Lower leg skin (tissue), 4 donors: ENCODE measurements at regions not wholly inside any gene's neighbourhood (a gene's known extent, or its start where the extent isn't known, plus 50 kb on each side); places are given as distances from the start of the nearest gene placed in this dataset.
"Not testable (repeated sequence)": the region's sequence is repeated elsewhere in the genome, so short reads cannot be mapped to it uniquely, and the experiment has no call there.

Experiments used
- DNase-seq, 2 donors: peaks; one replicate each; pipeline ENCODE4 v3.0.0-alpha.2; 2019; ENCODE audit warnings: low spot score in 2 of 2
- H3K4me3 ChIP-seq: fragments of 200-600 bp; sonication (generic); 2 replicates; pipeline ENCODE4 v1.5.1; 2017; ENCODE audit warnings: mild to moderate bottlenecking, low read depth; ENCODE audit not compliant: poor library complexity, severe bottlenecking
- CTCF ChIP-seq, 3 donors: fragments of 450-650 bp; IDR thresholded peaks; one replicate each; pipeline ENCODE4 v1.5.1; 2016; ENCODE audit warnings: antibody characterized with exemption in 3 of 3, mild to moderate bottlenecking in 3 of 3, moderate library complexity in 2 of 3
- POLR2A ChIP-seq, 2 donors: fragments of 450-650 bp; IDR thresholded peaks; one replicate each; pipeline ENCODE4 v1.6.1; 2016 to 2017; ENCODE audit warnings: antibody characterized with exemption in 2 of 2, mild to moderate bottlenecking in 1 of 2, moderate library complexity in 1 of 2
- WGBS, 2 donors: methylation state at CpG; one replicate each; pipeline ENCODE4 v1.1.5; 2018; 5-methylcytosine and 5-hydroxymethylcytosine counted together
- intact Hi-C: fragments of 100-400 bp; cut with DNase I; formaldehyde crosslinking; loops from one replicate; pipeline ENCODE4 v1.15.0; 2023; ENCODE audit warnings: low total_unique reads

- DNase-seq: no peak
- intact Hi-C loops: no loop called here
- WGBS, 2 donors: 68 to 76% methylated on average over 13 of the region's 13 CpGs
- H3K4me3 ChIP-seq: no peak overlapping the region
- no peak for TF ChIP-seq CTCF (IDR thresholded peaks at IDR 0.05)
- TF ChIP-seq POLR2A (IDR thresholded peaks at IDR 0.05): no peak
Observed at GRCh38 chr16:87047221-87048037, 269.8 kb downstream of the C16orf95 start.

GRCh38 chr16:87048038-87048729, 269.0 kb downstream of the C16orf95 start:
- 61 to 75% methylated on average over 7 to 9 of the region's 9 CpGs for WGBS, 2 donors
- H3K4me3 ChIP-seq: no peak overlapping the region
- intact Hi-C loops: no loop called here
- DNase-seq: no peak
- TF ChIP-seq CTCF (IDR thresholded peaks at IDR 0.05) (no peak), POLR2A (IDR thresholded peaks at IDR 0.05) (no peak)

GRCh38 chr16:87048730-87049115, 268.5 kb downstream of the C16orf95 start:
- TF ChIP-seq POLR2A (IDR thresholded peaks at IDR 0.05): no peak
- no peak for TF ChIP-seq CTCF (IDR thresholded peaks at IDR 0.05)
- 81% methylated on average over 8 of the region's 8 CpGs for WGBS, 2 donors
- no peak overlapping the region for H3K4me3 ChIP-seq
- DNase-seq: peak in 1 of 2 donors; percentile 61
- intact Hi-C loops: no loop called here

GRCh38 chr16:87049216-87049615, 268.0 kb downstream of the C16orf95 start:
- intact Hi-C loops, H3K4me3 ChIP-seq, DNase-seq: not testable (repeated sequence)
- 75 to 83% methylated on average over 7 of the region's 7 CpGs for WGBS, 2 donors

GRCh38 chr16:87050142-87050541, 267.1 kb downstream of the C16orf95 start:
- WGBS, 2 donors: 86% methylated on average over 15 of the region's 15 CpGs
- intact Hi-C loops: no loop called here
- no peak overlapping the region for H3K4me3 ChIP-seq
- TF ChIP-seq CTCF (IDR thresholded peaks at IDR 0.05) (no peak), POLR2A (IDR thresholded peaks at IDR 0.05) (no peak)
- DNase-seq: peak in 1 of 2 donors; percentile 83

- no peak for DNase-seq
- intact Hi-C loops: no loop called here
- no peak overlapping the region for H3K4me3 ChIP-seq
- 85 to 86% methylated on average over 18 of the region's 18 CpGs for WGBS, 2 donors
- TF ChIP-seq POLR2A (IDR thresholded peaks at IDR 0.05) (no peak), CTCF (IDR thresholded peaks at IDR 0.05) (no peak)
Observed at GRCh38 chr16:87051526-87052320, 265.5 kb downstream of the C16orf95 start.
